ENCODE measurements at regions not wholly inside any gene's neighbourhood (a gene's known extent, or its start where the extent isn't known, plus 50 kb on each side); places are given as distances from the start of the nearest gene placed in this dataset.

DNA sequence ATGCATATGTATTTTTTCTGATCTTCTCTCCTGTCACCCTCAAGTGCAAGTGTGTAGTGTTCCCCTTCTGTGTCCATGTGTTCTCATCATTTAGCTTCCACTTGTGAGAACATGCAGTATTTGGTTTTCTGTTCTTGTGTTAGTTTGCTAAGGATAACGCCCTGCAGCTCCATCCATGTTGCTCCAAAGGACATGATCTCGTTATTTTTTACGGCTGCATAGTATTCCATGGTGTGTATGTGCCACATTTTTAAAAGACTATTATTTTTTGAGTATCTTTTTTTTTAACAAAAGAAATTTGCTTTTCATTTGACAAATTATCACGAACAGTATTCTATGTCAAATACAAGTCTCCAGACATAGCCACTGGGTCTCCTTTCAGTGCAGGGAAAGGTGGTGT, 110.1 kb upstream of the ZNF746 start:
- in situ Hi-C loops (cut with HindIII; ENCODE audit: extremely low pct_ligation_motif_present, low pct_unique_long_range_greater_than_20kb), result no loop called here
- no peak overlapping the region for H3K9ac ChIP-seq (ENCODE audit: insufficient read depth, low read depth, low read length)
- no peaks in the 10 kb centered on the region for H4K20me1 ChIP-seq (ENCODE audit: insufficient read depth, low read length)
- ChIA-PET CTCF (ENCODE audit: low intra/inter-chr PET ratio, low total read pairs) (no interaction called here), POLR2A (interaction anchor here (1.6 kb wide), 1 partner anchor 16 kb away, joined by 4 read pairs; no protein-coding TSS in a partner anchor)
- H3K79me2 ChIP-seq (ENCODE audit: insufficient read depth, low read length), result no peaks in the 10 kb centered on the region
- no peak overlapping the region for H3K4me2 ChIP-seq (ENCODE audit: low read depth, low read length)
- H3K4me3 ChIP-seq (replicated peaks in 1 of 3; ENCODE audit: insufficient read depth in 1 of 3, low read depth in 2 of 3, low read length in 3 of 3), result no peak overlapping the region
- DNase-seq (ENCODE audit: low spot score) (no peak), FAIRE-seq (no peak), ATAC-seq (no peak)
- no TSS peak for BruUV-seq (replicated peaks)
- intact Hi-C loops (cut with micrococcal nuclease; ENCODE audit: unreplicated experiment), result no loop called here
- H3K27ac ChIP-seq (ENCODE audit: extremely low read length, insufficient read depth, low read length), result no peak overlapping the region
- H3K36me3 ChIP-seq (replicated peaks in 1 of 2; ENCODE audit: control insufficient read depth in 1 of 2, insufficient read depth in 2 of 2, low read length in 2 of 2), result peaks cover 11 to 72% of the 10 kb centered on the region in 2 experiments
- TF ChIP-seq, protein P1, sequence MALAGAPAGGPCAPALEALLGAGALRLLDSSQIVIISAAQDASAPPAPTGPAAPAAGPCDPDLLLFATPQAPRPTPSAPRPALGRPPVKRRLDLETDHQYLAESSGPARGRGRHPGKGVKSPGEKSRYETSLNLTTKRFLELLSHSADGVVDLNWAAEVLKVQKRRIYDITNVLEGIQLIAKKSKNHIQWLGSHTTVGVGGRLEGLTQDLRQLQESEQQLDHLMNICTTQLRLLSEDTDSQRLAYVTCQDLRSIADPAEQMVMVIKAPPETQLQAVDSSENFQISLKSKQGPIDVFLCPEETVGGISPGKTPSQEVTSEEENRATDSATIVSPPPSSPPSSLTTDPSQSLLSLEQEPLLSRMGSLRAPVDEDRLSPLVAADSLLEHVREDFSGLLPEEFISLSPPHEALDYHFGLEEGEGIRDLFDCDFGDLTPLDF (CRISPR knock-in tag; IDR thresholded peaks at IDR 0.05), result no peak
- TF ChIP-seq FOXA1 (IDR thresholded peaks at IDR 0.05) (no peak), FOXA1 (CRISPR knock-in tag; IDR thresholded peaks at IDR 0.05) (no peak), ZBTB3 (CRISPR knock-in tag; IDR thresholded peaks at IDR 0.05; ENCODE audit: borderline replicate concordance, low read depth) (no peak), CAMTA2 (CRISPR knock-in tag; IDR thresholded peaks at IDR 0.05; ENCODE audit: borderline replicate concordance) (no peak), SMAD3 (CRISPR knock-in tag; IDR thresholded peaks at IDR 0.05) (no peak), ZNF749 (CRISPR knock-in tag; IDR thresholded peaks at IDR 0.05; ENCODE audit: borderline replicate concordance) (no peak), ZNF7 (CRISPR knock-in tag; IDR thresholded peaks at IDR 0.05) (no peak)
- TF ChIP-seq, protein P2, sequence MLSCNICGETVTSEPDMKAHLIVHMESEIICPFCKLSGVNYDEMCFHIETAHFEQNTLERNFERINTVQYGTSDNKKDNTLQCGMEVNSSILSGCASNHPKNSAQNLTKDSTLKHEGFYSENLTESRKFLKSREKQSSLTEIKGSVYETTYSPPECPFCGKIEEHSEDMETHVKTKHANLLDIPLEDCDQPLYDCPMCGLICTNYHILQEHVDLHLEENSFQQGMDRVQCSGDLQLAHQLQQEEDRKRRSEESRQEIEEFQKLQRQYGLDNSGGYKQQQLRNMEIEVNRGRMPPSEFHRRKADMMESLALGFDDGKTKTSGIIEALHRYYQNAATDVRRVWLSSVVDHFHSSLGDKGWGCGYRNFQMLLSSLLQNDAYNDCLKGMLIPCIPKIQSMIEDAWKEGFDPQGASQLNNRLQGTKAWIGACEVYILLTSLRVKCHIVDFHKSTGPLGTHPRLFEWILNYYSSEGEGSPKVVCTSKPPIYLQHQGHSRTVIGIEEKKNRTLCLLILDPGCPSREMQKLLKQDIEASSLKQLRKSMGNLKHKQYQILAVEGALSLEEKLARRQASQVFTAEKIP (CRISPR knock-in tag; IDR thresholded peaks at IDR 0.05; ENCODE audit: borderline replicate concordance), result no peak
- H3K9me3 ChIP-seq (ENCODE audit: low read length), result no peaks in the 10 kb centered on the region
- 98% methylated on average over 4 of the region's 4 CpGs for WGBS (ENCODE audit: low lambda C conversion rate)
- no peaks in the 10 kb centered on the region for H3K4me1 ChIP-seq (ENCODE audit: insufficient read depth, low read length)
- H3K27me3 ChIP-seq (ENCODE audit: control insufficient read depth in 1 of 2, insufficient read depth in 2 of 2, low read length in 2 of 2), result no peaks in the 10 kb centered on the region
- H2AFZ ChIP-seq (ENCODE audit: low read length), result no peak overlapping the region

Measured in HepG2 (cell line).